K562 (cell line): ENCODE measurements at regions not wholly inside any gene's neighbourhood (a gene's known extent, or its start where the extent isn't known, plus 50 kb on each side); places are given as distances from the start of the nearest gene placed in this dataset.

ENCODE experiments used
- ATAC-seq: fragments of 200-7000 bp; cut with Tn5 transposase; 3 replicates; pipeline ENCODE4 v1.9.1; 2020; ENCODE audit warnings: moderate library complexity
- BruUV-seq: library from RNA; stranded (reverse); fragments of 400-500 nt; replicated peaks from 2 replicates; lab custom pipeline; 2021; lab: Mats Ljungman, UMichigan
- CTCF ChIA-PET: fragments of 300-600 bp; formaldehyde crosslinking; extraction: SDS; loops from one replicate; lab custom pipeline; 2021; ENCODE audit warnings: low intra/inter-chr PET ratio; lab: Yijun Ruan, JAX
- POLR2A ChIA-PET: fragments of 300-600, 350-650 bp; sonication (Branson Sonifier 250); formaldehyde crosslinking; extraction: SDS; loops from one replicate; lab custom pipeline; 2021; ENCODE audit warnings: antibody characterized with exemption, inconsistent platforms; lab: Yijun Ruan, JAX
- DNase-seq, 4 experiments: peaks; one replicate each; pipeline versions ENCODE4 v3.0.0 to v3.0.0-alpha.2; 2011 to 2018; ENCODE audit warnings: low spot score in 3 of 4, mixed read lengths in 3 of 4; ENCODE audit errors: extremely low read depth in 1 of 4
- FAIRE-seq: peaks from 2 replicates; lab custom pipeline; 2011; peaks lifted over from hg19 to GRCh38; lab: Jason Lieb, UNC
- H2AFZ ChIP-seq: 2 replicates; pipeline ENCODE4 v1.6.0; 2011; ENCODE audit warnings: low read depth, low read length, control low read depth, inconsistent platforms
- H3K27ac ChIP-seq: fragments of 200-600 bp; 3 replicates; pipeline ENCODE4 v1.8.0; 2011; ENCODE audit warnings: low read depth, mild to moderate bottlenecking, control low read depth, inconsistent platforms, low read length, moderate library complexity, mixed read lengths; ENCODE audit errors: extremely low read depth
- H3K27me3 ChIP-seq, 2 experiments: fragments of 300-600 bp in 1 of 2; 2 replicates in 1 of 2; 3 replicates in 1 of 2; pipeline versions ENCODE4 v1.6.0 to v1.8.0; 2011; ENCODE audit warnings: inconsistent platforms in 2 of 2, low read length in 2 of 2, mild to moderate bottlenecking in 1 of 2, mixed read lengths in 1 of 2, moderate library complexity in 1 of 2; ENCODE audit not compliant: control insufficient read depth in 2 of 2, insufficient read depth in 2 of 2
- H3K36me3 ChIP-seq: fragments of 300-600 bp; 3 replicates; pipeline ENCODE4 v1.8.0; 2011; ENCODE audit warnings: mild to moderate bottlenecking, low read length, inconsistent platforms; ENCODE audit not compliant: control insufficient read depth, insufficient read depth
- H3K4me1 ChIP-seq, 2 experiments: fragments of 200-600 bp in 1 of 2; replicated peaks in 1 of 2; 2 replicates in 1 of 2; 3 replicates in 1 of 2; pipeline versions ENCODE4 v1.5.1 to v1.8.0; 2011; ENCODE audit warnings: inconsistent platforms in 2 of 2, low read length in 2 of 2, mild to moderate bottlenecking in 1 of 2, mixed read lengths in 1 of 2, moderate library complexity in 1 of 2; ENCODE audit not compliant: control insufficient read depth in 2 of 2, insufficient read depth in 2 of 2
- H3K4me2 ChIP-seq: 2 replicates; pipeline ENCODE4 v1.6.1; 2011; ENCODE audit warnings: low read length, control low read depth, inconsistent platforms, mixed read lengths; ENCODE audit not compliant: insufficient read depth
- H3K4me3 ChIP-seq: fragments of 200-600 bp; sonication (generic), shearing (Covaris generic); 2 replicates; pipeline ENCODE4 v1.5.1; 2016; ENCODE audit warnings: control low read depth, inconsistent platforms
- H3K79me2 ChIP-seq: fragments of 200-600 bp; 3 replicates; pipeline ENCODE4 v1.8.0; 2011; ENCODE audit warnings: low read length, inconsistent platforms; ENCODE audit not compliant: control insufficient read depth, insufficient read depth
- H3K9ac ChIP-seq, 2 experiments: 2 replicates each; pipeline versions ENCODE4 v1.6.0 to v1.6.1; 2011; ENCODE audit warnings: low read depth in 2 of 2, low read length in 2 of 2, control low read depth in 1 of 2, inconsistent platforms in 1 of 2, mild to moderate bottlenecking in 1 of 2, mixed read lengths in 1 of 2; ENCODE audit not compliant: insufficient read depth in 1 of 2
- H3K9me1 ChIP-seq: one replicate; pipeline ENCODE4 v1.6.0; 2011; ENCODE audit warnings: inconsistent platforms, mild to moderate bottlenecking, low read length, moderate library complexity; ENCODE audit not compliant: control insufficient read depth, insufficient read depth
- H3K9me3 ChIP-seq: replicated peaks from 2 replicates; pipeline ENCODE4 v1.5.1; 2011; ENCODE audit warnings: low read depth, low read length, inconsistent platforms; ENCODE audit not compliant: control insufficient read depth, insufficient read depth
- H4K20me1 ChIP-seq: replicated peaks from 2 replicates; pipeline ENCODE4 v1.6.1; 2011; ENCODE audit warnings: low read length, inconsistent platforms, mixed read lengths; ENCODE audit not compliant: control insufficient read depth, insufficient read depth
- ARID3A ChIP-seq: IDR thresholded peaks from 2 replicates; pipeline ENCODE4 v1.6.1; 2012; ENCODE audit warnings: low read depth, low read length, improper control_type of control experiment, borderline replicate concordance
- ATF3 ChIP-seq, 2 experiments: fragments of 450-650 bp in 1 of 2; sonication (generic) in 1 of 2; formaldehyde crosslinking in 1 of 2; IDR thresholded peaks in 1 of 2; conservative IDR thresholded peaks in 1 of 2; 2 replicates each; pipeline versions ENCODE4 v1.6.1 to v1.8.1; 2016 to 2023; ENCODE audit warnings: mild to moderate bottlenecking in 2 of 2, moderate library complexity in 2 of 2, inconsistent platforms in 1 of 2, missing genetic modification reagents in 1 of 2
- CBX1 ChIP-seq: sonication (generic); IDR thresholded peaks from 2 replicates; pipeline ENCODE4 v1.6.1; 2016; ENCODE audit warnings: antibody characterized with exemption, low read depth, mild to moderate bottlenecking
- CTCFL ChIP-seq: IDR thresholded peaks from 2 replicates; pipeline ENCODE4 v1.6.1; 2011; ENCODE audit warnings: borderline replicate concordance, low read depth, mild to moderate bottlenecking, moderate library complexity, low read length; ENCODE audit not compliant: insufficient read depth, poor library complexity, severe bottlenecking
- EGR1 ChIP-seq: fragments of 450-650 bp; conservative IDR thresholded peaks from 2 replicates; pipeline ENCODE4 v1.6.1; 2017; ENCODE audit warnings: mild to moderate bottlenecking
- FOXP1 ChIP-seq: sonication (generic); formaldehyde crosslinking; IDR thresholded peaks from 2 replicates; pipeline ENCODE4 v1.8.0; 2022; ENCODE audit warnings: mild to moderate bottlenecking, missing genetic modification reagents
- KLF1 ChIP-seq: fragments of 450-650 bp; IDR thresholded peaks from 2 replicates; pipeline ENCODE4 v1.6.1; 2016; ENCODE audit warnings: missing genetic modification characterization, missing compliant biosample characterization
- LCOR ChIP-seq: sonication (generic); formaldehyde crosslinking; IDR thresholded peaks from 2 replicates; pipeline ENCODE4 v1.8.0; 2022; ENCODE audit warnings: mild to moderate bottlenecking, missing genetic modification reagents
- MCM3 ChIP-seq: fragments of 450-650 bp; IDR thresholded peaks from 2 replicates; pipeline ENCODE4 v1.6.1; 2016
- MEIS2 ChIP-seq: fragments of 450-650 bp; IDR thresholded peaks from 2 replicates; pipeline ENCODE4 v1.6.1; 2014; ENCODE audit warnings: mild to moderate bottlenecking; ENCODE audit not compliant: partially characterized antibody
- NR2C2 ChIP-seq, 2 experiments: fragments of 200-800 bp in 1 of 2; sonication (Bioruptor generic) in 1 of 2; sonication (generic) in 1 of 2; formaldehyde crosslinking in 1 of 2; IDR thresholded peaks; 2 replicates each; pipeline versions ENCODE4 v1.6.1 to v1.8.0; 2016 to 2022; ENCODE audit warnings: mild to moderate bottlenecking in 1 of 2, missing compliant biosample characterization in 1 of 2, missing genetic modification characterization in 1 of 2, missing genetic modification reagents in 1 of 2
- RAD21 ChIP-seq, 2 experiments: fragments of 250-450 bp in 1 of 2; fragments of 450-650 bp in 1 of 2; sonication (Bioruptor Pico) in 1 of 2; formaldehyde crosslinking in 1 of 2; IDR thresholded peaks in 1 of 2; conservative IDR thresholded peaks in 1 of 2; 2 replicates each; pipeline versions ENCODE4 v1.4.0 to v1.8.0; 2020 to 2022; ENCODE audit warnings: mild to moderate bottlenecking in 2 of 2, moderate library complexity in 1 of 2
- SMC3 ChIP-seq: conservative IDR thresholded peaks from 2 replicates; pipeline ENCODE4 v1.6.1; 2011; ENCODE audit warnings: low read depth, low read length, improper control_type of control experiment; ENCODE audit not compliant: insufficient read depth
- XRCC5 ChIP-seq: fragments of 200-400 bp; formaldehyde crosslinking; IDR thresholded peaks from 2 replicates; pipeline ENCODE4 v1.6.1; 2017; ENCODE audit warnings: low read depth, mild to moderate bottlenecking, low read length
- ZEB2 ChIP-seq: fragments of 450-650 bp; IDR thresholded peaks from 2 replicates; pipeline ENCODE4 v1.6.1; 2016
- ZNF347 ChIP-seq: fragments of 450-650 bp; formaldehyde crosslinking; IDR thresholded peaks from 2 replicates; pipeline ENCODE4 v1.4.0; 2020; ENCODE audit warnings: low read depth, mild to moderate bottlenecking, moderate library complexity
- ZNF586 ChIP-seq: fragments of 450-650 bp; formaldehyde crosslinking; conservative IDR thresholded peaks from 2 replicates; pipeline ENCODE4 v1.4.0; 2020; ENCODE audit warnings: mild to moderate bottlenecking, moderate library complexity
- ZNF699 ChIP-seq: fragments of 250-450 bp; sonication (Bioruptor Pico); IDR thresholded peaks from 2 replicates; pipeline ENCODE4 v1.8.0; 2021; ENCODE audit warnings: mild to moderate bottlenecking, moderate library complexity; ENCODE audit not compliant: insufficient replicate concordance
- WGBS: fragments of 100-300 bp; shearing (Covaris generic); methylation state at CpG from one replicate; pipeline ENCODE4 v1.1.6; 2016; ENCODE audit warnings: low coverage, mixed read lengths; ENCODE audit not compliant: insufficient coverage; ENCODE audit errors: missing lambda C conversion rate; 5-methylcytosine and 5-hydroxymethylcytosine counted together
- in situ Hi-C: fragments of 300-500 bp; cut with MboI; formaldehyde crosslinking; loops from 4 replicates; pipeline ENCODE4 v1.15.0; 2018; ENCODE audit warnings: inconsistent platforms, mixed read lengths
- intact Hi-C: fragments of 100-400 bp; cut with micrococcal nuclease; formaldehyde crosslinking; loops from 2 replicates; pipeline ENCODE4 v1.14.2; 2022

GRCh38 chr1:166017395-166017794, 149.4 kb downstream of the FAM78B start:
- no peak for FAIRE-seq
- Histone ChIP-seq H3K4me2 (no peak overlapping the region), H3K4me3 (no peak overlapping the region), H3K27me3 (peaks cover 0 to 3% of the 10 kb centered on the region in 2 experiments; a peak in 2 of 5 replicates), H3K9me3 (no peaks in the 10 kb centered on the region), H4K20me1 (no peaks in the 10 kb centered on the region), H3K9me1 (no peaks in the 10 kb centered on the region), H3K36me3 (no peaks in the 10 kb centered on the region), H3K79me2 (no peaks in the 10 kb centered on the region), H3K27ac (no peak overlapping the region), H3K4me1 (no peaks in the 10 kb centered on the region), H3K9ac (no peak overlapping the region), H2AFZ (no peak overlapping the region)
- 8% methylated on average over 3 of the region's 3 CpGs for WGBS
- intact Hi-C loops, result loop anchor here (2.0 kb wide), 1 partner anchor 93 kb away; no protein-coding TSS in a partner anchor
- CTCF ChIA-PET, result no interaction called here
- in situ Hi-C loops, result loop anchor here (25.0 kb wide), 1 partner anchor 1670 kb away; no protein-coding TSS in a partner anchor
- POLR2A ChIA-PET, result no interaction called here
- peak in 2 of 4 experiments; percentile 51 to 56 for DNase-seq
- ATAC-seq, result peak; percentile 95
- no TSS peak for BruUV-seq
- TF ChIP-seq ZNF699 (CRISPR knock-in tag) (no peak), SMC3 (peak; percentile 24; the same call in 1 of the 2 replicates), XRCC5 (no peak), RAD21 (CRISPR knock-in tag; conservative IDR thresholded peaks at IDR 0.05 in 1 of 2, IDR thresholded peaks at IDR 0.05 in 1 of 2) (0 out of 4 replicates have a peak, but pooled peaks of 1 of the 2 experiments have one; percentile 22), ZNF586 (CRISPR knock-in tag) (no peak), ARID3A (no peak), MCM3 (no peak), MEIS2 (peak; percentile 39), ZEB2 (no peak), KLF1 (tag) (no peak), CTCFL (peak; percentile 85), LCOR (CRISPR knock-in tag) (no peak), FOXP1 (CRISPR knock-in tag) (no peak), EGR1 (no peak), ATF3 (IDR thresholded peaks at IDR 0.05) (no peak), ATF3 (CRISPR knock-in tag; conservative IDR thresholded peaks at IDR 0.05) (no peak), ZNF347 (CRISPR knock-in tag) (no peak), NR2C2 (CRISPR knock-in tag; IDR thresholded peaks at IDR 0.05) (no peak), NR2C2 (tag; IDR thresholded peaks at IDR 0.05) (no peak), CBX1 (no peak)
